ENCODE measurements at regions not wholly inside any gene's neighbourhood (a gene's known extent, or its start where the extent isn't known, plus 50 kb on each side); places are given as distances from the start of the nearest gene placed in this dataset.

DNA sequence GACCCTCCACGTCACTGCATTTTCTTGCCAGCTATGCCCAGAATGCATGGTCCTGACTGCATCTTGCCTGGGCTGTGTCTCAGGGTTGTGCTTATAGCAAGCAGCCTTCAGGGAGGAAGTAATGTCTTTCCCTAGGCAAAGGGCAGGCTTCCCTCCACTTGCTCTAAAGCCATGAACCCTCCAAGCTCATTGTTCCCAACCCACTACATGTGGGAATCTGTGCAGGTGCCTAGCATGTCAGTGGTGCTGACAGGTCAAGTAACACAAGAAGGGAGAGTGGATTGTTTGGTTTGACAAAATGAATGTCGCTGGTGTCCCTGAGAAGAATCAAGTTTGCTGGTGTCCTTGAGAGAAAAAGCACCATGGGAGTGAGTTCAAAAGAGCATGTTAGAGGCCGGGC is 53.9 kb upstream of the UCN3 start:
- no peak for DNase-seq

DNA sequence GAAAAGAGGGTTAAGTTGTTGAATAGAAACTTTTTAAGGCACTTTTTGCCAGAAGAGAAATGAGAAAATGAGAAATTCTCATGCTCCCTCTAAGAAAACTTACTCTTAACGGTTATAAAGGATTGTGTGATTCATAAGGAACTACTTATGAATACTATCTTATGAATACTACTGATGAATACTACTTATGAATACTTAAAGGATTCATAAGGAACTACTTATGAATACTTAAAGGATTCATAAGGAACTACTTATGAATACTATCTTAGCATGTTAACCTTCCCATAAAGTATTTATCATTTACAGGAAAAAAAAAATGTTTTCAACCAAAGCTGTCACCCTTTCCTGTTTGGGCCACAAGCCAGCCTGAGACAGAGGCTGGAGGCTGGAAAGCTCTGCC is 53.1 kb upstream of the UCN3 start:
- DNase-seq, result no peak

DNA sequence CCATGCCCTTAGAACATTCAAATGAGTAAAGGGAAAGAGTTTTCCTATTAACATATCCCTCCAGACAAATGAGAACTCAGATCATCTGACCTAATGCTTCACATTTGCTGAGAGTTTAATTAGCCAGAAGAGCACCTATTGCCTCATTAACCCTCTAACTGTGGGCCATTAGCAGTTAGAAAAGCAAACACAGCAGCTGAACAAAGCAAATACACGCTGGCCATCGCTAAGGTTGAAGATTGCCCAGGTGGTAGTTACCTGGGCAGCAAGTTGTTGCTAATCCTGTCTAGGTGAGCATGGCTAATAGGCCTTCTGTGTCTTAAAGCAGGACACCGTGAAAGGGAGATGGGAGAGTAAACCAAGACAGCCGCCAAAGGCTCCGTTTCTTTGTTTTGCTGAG is 49.9 kb upstream of the UCN3 start:
- no peak for DNase-seq
